IMR-90 (cell line): ENCODE measurements at regions not wholly inside any gene's neighbourhood (a gene's known extent, or its start where the extent isn't known, plus 50 kb on each side); places are given as distances from the start of the nearest gene placed in this dataset.

Source experiments
- ATAC-seq: fragments of 200-7000 bp; cut with Tn5 transposase; 2 replicates; pipeline ENCODE4 v1.9.1; 2020; ENCODE audit warnings: low read depth, mild to moderate bottlenecking, moderate library complexity
- BruUV-seq: library from RNA; stranded (reverse); fragments of 400-500 nt; replicated peaks from 2 replicates; lab custom pipeline; 2021; lab: Mats Ljungman, UMichigan
- CTCF ChIA-PET: fragments of 300-600 bp; formaldehyde crosslinking; extraction: SDS; loops from one replicate; lab custom pipeline; 2021; ENCODE audit warnings: antibody characterized with exemption; lab: Yijun Ruan, JAX
- POLR2A ChIA-PET: fragments of 300-600 bp; sonication (Branson Sonifier 250); formaldehyde crosslinking; loops from one replicate; lab custom pipeline; 2022; ENCODE audit warnings: antibody characterized with exemption; ENCODE audit not compliant: unreplicated experiment; lab: Charles Lee
- DNase-seq: peaks from one replicate; pipeline ENCODE4 v3.0.0; 2013
- H2AFZ ChIP-seq: replicated peaks from 2 replicates; pipeline ENCODE3; 2013; ENCODE audit warnings: low read length, mild to moderate bottlenecking; ENCODE audit not compliant: poor library complexity
- H2AK5ac ChIP-seq: 2 replicates; pipeline ENCODE4 v1.6.1; 2013; ENCODE audit warnings: low read depth, low read length, inconsistent platforms
- H2AK9ac ChIP-seq: replicated peaks from 2 replicates; pipeline ENCODE3; 2013; ENCODE audit warnings: mild to moderate bottlenecking, low read depth, low read length, moderate library complexity; ENCODE audit not compliant: poor library complexity
- H2BK120ac ChIP-seq: 2 replicates; pipeline ENCODE4 v1.6.1; 2013; ENCODE audit warnings: low read depth, low read length, inconsistent platforms
- H2BK15ac ChIP-seq: 3 replicates; pipeline ENCODE4 v1.6.1; 2013; ENCODE audit warnings: low read depth, low read length, inconsistent platforms
- H2BK20ac ChIP-seq: 2 replicates; pipeline ENCODE4 v1.6.1; 2013; ENCODE audit warnings: low read depth, mild to moderate bottlenecking, inconsistent platforms, low read length, moderate library complexity
- H2BK5ac ChIP-seq: 2 replicates; pipeline ENCODE4 v1.6.1; 2013; ENCODE audit warnings: mild to moderate bottlenecking, low read depth, low read length, inconsistent platforms; ENCODE audit not compliant: poor library complexity, severe bottlenecking
- H3K14ac ChIP-seq: replicated peaks from 2 replicates; pipeline ENCODE4 v1.6.1; 2013; ENCODE audit warnings: low read depth, low read length, inconsistent platforms
- H3K18ac ChIP-seq: 2 replicates; pipeline ENCODE4 v1.6.1; 2013; ENCODE audit warnings: low read depth, low read length, control low read depth
- H3K23ac ChIP-seq: 2 replicates; pipeline ENCODE4 v1.6.1; 2013; ENCODE audit warnings: low read depth, low read length, inconsistent platforms
- H3K27ac ChIP-seq: 2 replicates; pipeline ENCODE4 v1.5.1; 2013; ENCODE audit warnings: mild to moderate bottlenecking, control low read depth, low read length; ENCODE audit not compliant: insufficient read depth
- H3K27me3 ChIP-seq: 2 replicates; pipeline ENCODE4 v1.6.1; 2013; ENCODE audit warnings: low read length; ENCODE audit not compliant: control insufficient read depth, insufficient read depth
- H3K36me3 ChIP-seq: 2 replicates; pipeline ENCODE4 v1.6.1; 2013; ENCODE audit warnings: low read length, mixed read lengths; ENCODE audit not compliant: control insufficient read depth, insufficient read depth
- H3K4ac ChIP-seq: 2 replicates; pipeline ENCODE4 v1.6.1; 2013; ENCODE audit warnings: low read depth, low read length, inconsistent platforms
- H3K4me1 ChIP-seq: 2 replicates; pipeline ENCODE4 v1.6.1; 2013; ENCODE audit warnings: low read length, mixed read lengths; ENCODE audit not compliant: control insufficient read depth, insufficient read depth
- H3K4me2 ChIP-seq: 2 replicates; pipeline ENCODE4 v1.6.1; 2013; ENCODE audit warnings: low read depth, mild to moderate bottlenecking, control low read depth, low read length, moderate library complexity
- H3K4me3 ChIP-seq: 2 replicates; pipeline ENCODE4 v1.5.1; 2013; ENCODE audit warnings: low read depth, mild to moderate bottlenecking, control low read depth, low read length, moderate library complexity; ENCODE audit not compliant: insufficient read depth
- H3K56ac ChIP-seq: 2 replicates; pipeline ENCODE4 v1.6.1; 2013; ENCODE audit warnings: low read length, inconsistent platforms; ENCODE audit not compliant: insufficient read depth; ENCODE audit errors: extremely low read depth
- H3K79me1 ChIP-seq, 2 experiments: 2 replicates each; pipeline ENCODE4 v1.6.1; 2013; ENCODE audit warnings: low read length in 2 of 2, inconsistent platforms in 1 of 2, low read depth in 1 of 2
- H3K9ac ChIP-seq: 2 replicates; pipeline ENCODE4 v1.6.1; 2013; ENCODE audit warnings: low read depth, low read length, control low read depth
- H3K9me1 ChIP-seq: 2 replicates; pipeline ENCODE4 v1.6.1; 2013; ENCODE audit warnings: low read length, inconsistent platforms; ENCODE audit not compliant: insufficient read depth
- H3K9me3 ChIP-seq: 2 replicates; pipeline ENCODE4 v1.6.1; 2013; ENCODE audit warnings: low read length; ENCODE audit not compliant: control insufficient read depth, insufficient read depth
- H4K20me1 ChIP-seq: 2 replicates; pipeline ENCODE4 v1.6.1; 2013; ENCODE audit warnings: low read length, inconsistent platforms; ENCODE audit not compliant: insufficient read depth
- H4K5ac ChIP-seq: 2 replicates; pipeline ENCODE4 v1.6.1; 2013; ENCODE audit warnings: mild to moderate bottlenecking, low read depth, low read length, control low read depth
- H4K8ac ChIP-seq, 2 experiments: 2 replicates each; pipeline ENCODE4 v1.6.1; 2013; ENCODE audit warnings: low read depth in 2 of 2, low read length in 2 of 2, control low read depth in 1 of 2, inconsistent platforms in 1 of 2
- H4K91ac ChIP-seq: 2 replicates; pipeline ENCODE4 v1.6.1; 2013; ENCODE audit warnings: low read depth, low read length, inconsistent platforms; ENCODE audit not compliant: insufficient read depth
- CEBPB ChIP-seq: IDR thresholded peaks from 2 replicates; pipeline ENCODE4 v1.6.1; 2012; ENCODE audit warnings: low read depth, low read length, improper control_type of control experiment
- WGBS, 2 experiments: methylation state at CpG; one replicate each; pipeline versions ENCODE4 v1.1.5 to v1.1.7; 2013; ENCODE audit warnings: missing lambda C conversion rate in 2 of 2; ENCODE audit not compliant: insufficient read length in 1 of 2; ENCODE audit errors: extremely low coverage in 2 of 2; 5-methylcytosine and 5-hydroxymethylcytosine counted together
- dilution Hi-C: fragments of 300-500 bp; cut with HindIII; formaldehyde crosslinking; loops from one replicate; pipeline ENCODE4 v1.14.3; 2018; ENCODE audit warnings: low sequenced_read_pairs; ENCODE audit not compliant: unreplicated experiment
- in situ Hi-C: fragments of 300-500 bp; cut with MboI; formaldehyde crosslinking; loops from 3 replicates; pipeline ENCODE4 v1.14.3; 2019; ENCODE audit warnings: low sequenced_read_pairs, inconsistent platforms, mixed read lengths
- intact Hi-C: fragments of 100-400 bp; cut with micrococcal nuclease; formaldehyde crosslinking; loops from 2 replicates; pipeline ENCODE4 v1.10.0; 2022
- TF ChIP-seq, protein P1 (sequence below): conservative IDR thresholded peaks from 2 replicates; pipeline ENCODE4 v1.5.1; 2012; ENCODE audit warnings: mild to moderate bottlenecking, low read depth, low read length, improper control_type of control experiment

DNA sequence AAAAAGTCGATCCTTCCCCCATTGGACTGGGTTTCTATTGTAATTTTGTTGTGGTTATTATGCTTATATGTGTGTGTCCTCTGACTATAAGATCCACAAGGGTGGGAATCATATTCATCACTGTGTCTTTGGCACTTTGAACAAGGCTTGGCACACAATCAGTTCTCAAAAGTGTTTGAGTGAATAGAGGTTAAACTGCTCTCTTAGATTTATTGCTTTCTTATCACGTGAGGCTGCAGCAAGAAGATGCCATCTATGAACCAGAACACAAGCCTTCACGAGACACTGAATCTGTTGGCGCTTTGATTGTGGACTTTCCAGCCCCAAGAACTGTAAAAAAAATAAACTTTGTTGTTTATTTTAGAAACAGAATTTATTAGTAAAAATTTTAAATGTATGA is 295.0 kb upstream of the MDFIC2 start:
- no peak overlapping the region for H2AK9ac ChIP-seq
- no peak overlapping the region for H3K18ac ChIP-seq
- TF ChIP-seq, protein P1, sequence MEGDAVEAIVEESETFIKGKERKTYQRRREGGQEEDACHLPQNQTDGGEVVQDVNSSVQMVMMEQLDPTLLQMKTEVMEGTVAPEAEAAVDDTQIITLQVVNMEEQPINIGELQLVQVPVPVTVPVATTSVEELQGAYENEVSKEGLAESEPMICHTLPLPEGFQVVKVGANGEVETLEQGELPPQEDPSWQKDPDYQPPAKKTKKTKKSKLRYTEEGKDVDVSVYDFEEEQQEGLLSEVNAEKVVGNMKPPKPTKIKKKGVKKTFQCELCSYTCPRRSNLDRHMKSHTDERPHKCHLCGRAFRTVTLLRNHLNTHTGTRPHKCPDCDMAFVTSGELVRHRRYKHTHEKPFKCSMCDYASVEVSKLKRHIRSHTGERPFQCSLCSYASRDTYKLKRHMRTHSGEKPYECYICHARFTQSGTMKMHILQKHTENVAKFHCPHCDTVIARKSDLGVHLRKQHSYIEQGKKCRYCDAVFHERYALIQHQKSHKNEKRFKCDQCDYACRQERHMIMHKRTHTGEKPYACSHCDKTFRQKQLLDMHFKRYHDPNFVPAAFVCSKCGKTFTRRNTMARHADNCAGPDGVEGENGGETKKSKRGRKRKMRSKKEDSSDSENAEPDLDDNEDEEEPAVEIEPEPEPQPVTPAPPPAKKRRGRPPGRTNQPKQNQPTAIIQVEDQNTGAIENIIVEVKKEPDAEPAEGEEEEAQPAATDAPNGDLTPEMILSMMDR, result no peak
- no peak for TF ChIP-seq CEBPB
- no peak overlapping the region for H2AFZ ChIP-seq
- no peaks in the 10 kb centered on the region for H4K20me1 ChIP-seq
- no peak overlapping the region for H3K14ac ChIP-seq
- no peak overlapping the region for H3K56ac ChIP-seq
- CTCF ChIA-PET, result no interaction called here
- H2BK5ac ChIP-seq, result no peak overlapping the region
- ATAC-seq (no peak), DNase-seq (no peak)
- H3K4ac ChIP-seq, result no peak overlapping the region
- no TSS peak for BruUV-seq
- H3K4me2 ChIP-seq, result no peak overlapping the region
- no peak overlapping the region for H4K8ac ChIP-seq
- no peaks in the 10 kb centered on the region for H3K9me3 ChIP-seq
- dilution Hi-C loops, result no loop called here
- H4K5ac ChIP-seq, result no peak overlapping the region
- no peaks in the 10 kb centered on the region for H3K9me1 ChIP-seq
- H3K27ac ChIP-seq, result no peak overlapping the region
- H3K36me3 ChIP-seq, result no peaks in the 10 kb centered on the region
- in situ Hi-C loops, result no loop called here
- no peak overlapping the region for H2BK15ac ChIP-seq
- H3K4me3 ChIP-seq, result no peak overlapping the region
- H2BK20ac ChIP-seq, result no peak overlapping the region
- WGBS, 2 experiments, result no CpG with 5 or more reads among the region's 4 CpGs
- no peak overlapping the region for H4K91ac ChIP-seq
- peaks cover 5% of the 10 kb centered on the region for H3K27me3 ChIP-seq
- H3K4me1 ChIP-seq, result no peaks in the 10 kb centered on the region
- POLR2A ChIA-PET, result no interaction called here
- no peak overlapping the region for H2BK120ac ChIP-seq
- no peak overlapping the region for H3K23ac ChIP-seq
- intact Hi-C loops, result no loop called here
- no peak overlapping the region for H3K9ac ChIP-seq
- H2AK5ac ChIP-seq, result no peak overlapping the region
- H3K79me1 ChIP-seq, result no peaks in the 10 kb centered on the region
